Cardiac muscle cell (in vitro differentiated cells and primary cell): ENCODE measurements at regions not wholly inside any gene's neighbourhood (a gene's known extent, or its start where the extent isn't known, plus 50 kb on each side); places are given as distances from the start of the nearest gene placed in this dataset.

Source experiments
- DNase-seq, 2 donors: peaks; one replicate each; pipeline versions ENCODE4 v3.0.0 to v3.0.0-alpha.2; 2010 to 2017; ENCODE audit warnings: low read depth in 1 of 2, low spot score in 1 of 2
- H3K27ac ChIP-seq: fragments of 200-600 bp; sonication (generic); 2 replicates; pipeline ENCODE4 v1.5.1; 2016
- H3K27me3 ChIP-seq: fragments of 200-600 bp; sonication (generic); 2 replicates; pipeline ENCODE4 v1.6.0; 2016; ENCODE audit warnings: control low read depth
- H3K36me3 ChIP-seq: fragments of 200-600 bp; sonication (generic); 2 replicates; pipeline ENCODE4 v1.5.1; 2016; ENCODE audit warnings: control low read depth
- H3K4me1 ChIP-seq: fragments of 200-600 bp; sonication (generic); 2 replicates; pipeline ENCODE4 v1.8.1; 2017; ENCODE audit warnings: low read depth, mild to moderate bottlenecking, mixed run types
- H3K4me3 ChIP-seq: fragments of 200-600 bp; sonication (generic); 2 replicates; pipeline ENCODE4 v1.5.1; 2016; ENCODE audit warnings: mild to moderate bottlenecking
- H3K9me3 ChIP-seq: fragments of 200-600 bp; sonication (generic); 2 replicates; pipeline ENCODE4 v1.5.1; 2017; ENCODE audit warnings: low read depth, mild to moderate bottlenecking, control low read depth
- CTCF ChIP-seq: IDR thresholded peaks from 2 replicates; pipeline ENCODE4 v1.5.1; 2012; ENCODE audit warnings: low read depth, mild to moderate bottlenecking, low read length

- no peak for DNase-seq
- Histone ChIP-seq H3K9me3 (no peaks in the 10 kb centered on the region), H3K36me3 (no peaks in the 10 kb centered on the region), H3K4me1 (no peaks in the 10 kb centered on the region), H3K27ac (no peak overlapping the region), H3K27me3 (no peaks in the 10 kb centered on the region), H3K4me3 (no peak overlapping the region)
- no peak for TF ChIP-seq CTCF
Observed at GRCh38 chr2:160609346-160609745, 115.7 kb upstream of the RBMS1 start.

DNA sequence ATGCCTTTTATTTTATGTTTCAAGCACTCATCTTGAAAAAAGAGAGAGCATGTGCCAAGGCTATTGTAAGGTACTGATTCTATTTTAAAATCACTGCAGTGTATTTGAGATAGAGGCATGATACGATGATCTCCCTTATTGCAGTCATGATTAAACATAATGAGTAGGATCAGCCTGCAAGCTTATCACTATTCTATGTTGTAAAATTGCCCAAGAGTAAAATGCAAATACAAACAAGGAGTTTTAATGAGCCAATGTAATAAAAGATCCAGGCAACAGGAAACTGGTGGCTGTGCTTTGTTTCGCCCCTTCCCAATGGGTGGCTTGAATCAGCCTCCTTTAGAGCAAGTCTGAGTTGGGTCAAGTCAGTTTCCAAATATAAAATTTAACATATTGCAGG is 116.4 kb upstream of the RBMS1 start:
- Histone ChIP-seq H3K9me3 (no peaks in the 10 kb centered on the region), H3K4me1 (no peaks in the 10 kb centered on the region), H3K27ac (no peak overlapping the region), H3K27me3 (no peaks in the 10 kb centered on the region), H3K36me3 (no peaks in the 10 kb centered on the region), H3K4me3 (no peak overlapping the region)
- no peak for DNase-seq
- no peak for TF ChIP-seq CTCF

DNA sequence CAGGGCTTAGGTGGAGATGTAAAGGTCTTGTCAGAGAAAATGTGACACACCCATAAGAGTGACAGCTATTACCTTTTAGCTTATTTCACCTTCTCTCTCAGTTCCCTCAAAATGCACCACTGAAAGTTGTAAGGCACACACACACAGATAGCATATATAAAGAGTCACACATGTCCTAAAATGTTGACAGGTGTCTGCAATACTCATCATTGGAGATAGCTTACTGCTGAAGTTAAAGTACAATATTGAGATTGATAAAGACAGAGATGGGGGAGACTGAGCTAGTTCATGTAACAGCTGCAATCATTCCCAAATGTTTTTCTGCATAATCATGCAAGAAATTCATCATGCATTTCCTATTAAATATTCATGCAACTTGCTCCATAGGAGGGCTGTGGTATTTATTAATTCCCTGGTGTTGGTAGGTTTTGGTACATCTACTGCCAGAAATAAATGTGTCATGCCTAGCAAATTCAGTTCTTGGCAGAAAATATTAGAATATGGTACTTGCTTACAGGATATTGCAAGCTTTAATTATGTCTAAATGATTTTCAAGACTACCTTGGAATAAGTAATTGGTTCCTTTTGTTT is 118.8 kb upstream of the RBMS1 start:
- H3K36me3 ChIP-seq: no peaks in the 10 kb centered on the region
- peak in 1 of 2 donors; percentile 36 for DNase-seq
- no peak overlapping the region for H3K4me3 ChIP-seq
- no peaks in the 10 kb centered on the region for H3K9me3 ChIP-seq
- no peak for TF ChIP-seq CTCF
- no peak overlapping the region for H3K27ac ChIP-seq
- H3K4me1 ChIP-seq: no peaks in the 10 kb centered on the region
- no peaks in the 10 kb centered on the region for H3K27me3 ChIP-seq

DNA sequence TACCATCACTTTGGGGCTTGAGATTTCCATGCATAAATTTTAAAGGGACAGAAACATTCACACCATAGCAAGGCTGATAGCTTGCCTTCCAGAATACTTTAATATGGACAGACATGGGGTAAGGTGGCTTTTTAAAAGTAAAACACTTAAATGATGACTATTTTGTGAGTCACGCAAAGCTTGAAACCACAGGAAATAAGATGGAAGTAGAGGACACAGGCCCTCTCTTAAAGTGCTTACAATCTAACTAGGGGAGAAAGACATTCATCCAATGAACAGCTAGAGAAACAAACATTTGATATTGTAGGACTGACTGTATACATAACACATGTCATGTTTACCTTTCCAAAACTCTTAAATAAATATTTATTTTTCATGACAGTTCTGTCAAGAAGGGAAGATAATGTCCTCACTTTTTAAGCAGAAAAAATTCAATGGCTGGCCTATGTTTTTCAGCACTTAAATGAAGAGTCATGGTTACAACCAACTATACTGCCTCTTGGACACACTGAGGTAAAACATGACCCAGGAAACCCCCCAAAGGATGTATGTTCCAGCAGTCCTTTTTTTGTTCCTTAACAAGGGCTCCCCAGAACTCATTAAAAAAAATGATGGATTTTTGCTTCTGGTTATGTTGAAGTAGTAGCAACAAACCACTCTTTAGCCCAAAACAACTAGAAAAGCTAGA is 120.0 kb upstream of the RBMS1 start:
- no peaks in the 10 kb centered on the region for H3K4me1 ChIP-seq
- no peaks in the 10 kb centered on the region for H3K9me3 ChIP-seq
- H3K4me3 ChIP-seq: no peak overlapping the region
- no peak overlapping the region for H3K27ac ChIP-seq
- no peaks in the 10 kb centered on the region for H3K36me3 ChIP-seq
- no peak for TF ChIP-seq CTCF
- DNase-seq: peak in 1 of 2 donors; percentile 64
- no peaks in the 10 kb centered on the region for H3K27me3 ChIP-seq

GRCh38 chr2:160614391-160614790 is 120.8 kb upstream of the RBMS1 start:
- H3K36me3 ChIP-seq: no peaks in the 10 kb centered on the region
- no peak for TF ChIP-seq CTCF
- H3K4me1 ChIP-seq: no peaks in the 10 kb centered on the region
- H3K9me3 ChIP-seq: no peaks in the 10 kb centered on the region
- no peak overlapping the region for H3K27ac ChIP-seq
- no peak for DNase-seq
- no peak overlapping the region for H3K4me3 ChIP-seq
- H3K27me3 ChIP-seq: no peaks in the 10 kb centered on the region
